ENCODE measurements at regions not wholly inside any gene's neighbourhood (a gene's known extent, or its start where the extent isn't known, plus 50 kb on each side); places are given as distances from the start of the nearest gene placed in this dataset.

GRCh38 chr12:89839444-89839843 lies 130.8 kb upstream of the ATP2B1 start:
- Histone ChIP-seq H3K9ac (ENCODE audit: low read depth, low read length) (no peak overlapping the region), H3K27me3 (ENCODE audit: insufficient read depth, low read length) (no peaks in the 10 kb centered on the region), H3K27ac (ENCODE audit: low read length) (no peak overlapping the region), H3K4me1 (ENCODE audit: insufficient read depth, low read length) (no peaks in the 10 kb centered on the region), H3K36me3 (ENCODE audit: insufficient read depth, low read depth, low read length) (no peaks in the 10 kb centered on the region), H3K9me3 (ENCODE audit: insufficient read depth, low read depth, low read length) (no peaks in the 10 kb centered on the region), H3K4me3 (ENCODE audit: low read length) (no peak overlapping the region)

GRCh38 chr12:89838833-89839232 lies 130.2 kb upstream of the ATP2B1 start:
- Histone ChIP-seq H3K9me3 (ENCODE audit: insufficient read depth, low read depth, low read length) (no peaks in the 10 kb centered on the region), H3K4me1 (ENCODE audit: insufficient read depth, low read length) (no peaks in the 10 kb centered on the region), H3K9ac (ENCODE audit: low read depth, low read length) (no peak overlapping the region), H3K4me3 (ENCODE audit: low read length) (no peak overlapping the region), H3K27me3 (ENCODE audit: insufficient read depth, low read length) (no peaks in the 10 kb centered on the region), H3K36me3 (ENCODE audit: insufficient read depth, low read depth, low read length) (no peaks in the 10 kb centered on the region), H3K27ac (ENCODE audit: low read length) (no peak overlapping the region)

GRCh38 chr12:89836026-89836425 lies 127.4 kb upstream of the ATP2B1 start:
- Histone ChIP-seq H3K4me3 (ENCODE audit: low read length) (no peak overlapping the region), H3K9me3 (ENCODE audit: insufficient read depth, low read depth, low read length) (no peaks in the 10 kb centered on the region), H3K27me3 (ENCODE audit: insufficient read depth, low read length) (no peaks in the 10 kb centered on the region), H3K4me1 (ENCODE audit: insufficient read depth, low read length) (0 out of 2 replicates have a peak, but pooled peaks cover 2% of the 10 kb centered on the region), H3K9ac (ENCODE audit: low read depth, low read length) (no peak overlapping the region), H3K27ac (ENCODE audit: low read length) (no peak overlapping the region), H3K36me3 (ENCODE audit: insufficient read depth, low read depth, low read length) (no peaks in the 10 kb centered on the region)

GRCh38 chr12:89834676-89835075 lies 126.0 kb upstream of the ATP2B1 start:
- Histone ChIP-seq H3K27me3 (ENCODE audit: insufficient read depth, low read length) (no peaks in the 10 kb centered on the region), H3K4me3 (ENCODE audit: low read length) (no peak overlapping the region), H3K36me3 (ENCODE audit: insufficient read depth, low read depth, low read length) (no peaks in the 10 kb centered on the region), H3K4me1 (ENCODE audit: insufficient read depth, low read length) (0 out of 2 replicates have a peak, but pooled peaks cover 2% of the 10 kb centered on the region), H3K27ac (ENCODE audit: low read length) (no peak overlapping the region), H3K9ac (ENCODE audit: low read depth, low read length) (no peak overlapping the region), H3K9me3 (ENCODE audit: insufficient read depth, low read depth, low read length) (no peaks in the 10 kb centered on the region)

- no peak overlapping the region for H3K9ac ChIP-seq (ENCODE audit: low read depth, low read length)
- H3K9me3 ChIP-seq (ENCODE audit: insufficient read depth, low read depth, low read length): no peaks in the 10 kb centered on the region
- H3K4me1 ChIP-seq (ENCODE audit: insufficient read depth, low read length): 0 out of 2 replicates have a peak, but pooled peaks cover 2% of the 10 kb centered on the region
- no peaks in the 10 kb centered on the region for H3K27me3 ChIP-seq (ENCODE audit: insufficient read depth, low read length)
- no peak overlapping the region for H3K27ac ChIP-seq (ENCODE audit: low read length)
- H3K36me3 ChIP-seq (ENCODE audit: insufficient read depth, low read depth, low read length): no peaks in the 10 kb centered on the region
- no peak overlapping the region for H3K4me3 ChIP-seq (ENCODE audit: low read length)
These were observed 125.0 kb upstream of the ATP2B1 start for GRCh38 chr12:89833337-89834252.

- H3K9ac ChIP-seq (ENCODE audit: low read depth, low read length): no peak overlapping the region
- H3K27ac ChIP-seq (ENCODE audit: low read length): no peak overlapping the region
- no peaks in the 10 kb centered on the region for H3K36me3 ChIP-seq (ENCODE audit: insufficient read depth, low read depth, low read length)
- 0 out of 2 replicates have a peak, but pooled peaks cover 2% of the 10 kb centered on the region for H3K4me1 ChIP-seq (ENCODE audit: insufficient read depth, low read length)
- H3K27me3 ChIP-seq (ENCODE audit: insufficient read depth, low read length): no peaks in the 10 kb centered on the region
- no peaks in the 10 kb centered on the region for H3K9me3 ChIP-seq (ENCODE audit: insufficient read depth, low read depth, low read length)
- H3K4me3 ChIP-seq (ENCODE audit: low read length): no peak overlapping the region
These were observed 123.7 kb upstream of the ATP2B1 start for GRCh38 chr12:89832336-89832735.

GRCh38 chr12:89831310-89832095 lies 122.9 kb upstream of the ATP2B1 start:
- H3K4me1 ChIP-seq (ENCODE audit: insufficient read depth, low read length): 0 out of 2 replicates have a peak, but pooled peaks cover 2% of the 10 kb centered on the region
- no peaks in the 10 kb centered on the region for H3K36me3 ChIP-seq (ENCODE audit: insufficient read depth, low read depth, low read length)

GRCh38 chr12:89829434-89829975 lies 120.9 kb upstream of the ATP2B1 start:
- Histone ChIP-seq H3K4me1 (ENCODE audit: insufficient read depth, low read length) (peaks cover 9% of the 10 kb centered on the region; the same call in 1 of the 2 replicates), H3K9ac (ENCODE audit: low read depth, low read length) (no peak overlapping the region), H3K9me3 (ENCODE audit: insufficient read depth, low read depth, low read length) (no peaks in the 10 kb centered on the region), H3K4me3 (ENCODE audit: low read length) (no peak overlapping the region), H3K27ac (ENCODE audit: low read length) (no peak overlapping the region), H3K27me3 (ENCODE audit: insufficient read depth, low read length) (no peaks in the 10 kb centered on the region), H3K36me3 (ENCODE audit: insufficient read depth, low read depth, low read length) (no peaks in the 10 kb centered on the region)

More at GRCh38 chr12:89831310-89832095, 122.9 kb upstream of the ATP2B1 start:
- no peak overlapping the region for H3K9ac ChIP-seq (ENCODE audit: low read depth, low read length)
- H3K9me3 ChIP-seq (ENCODE audit: insufficient read depth, low read depth, low read length): no peaks in the 10 kb centered on the region
- H3K4me3 ChIP-seq (ENCODE audit: low read length): no peak overlapping the region
- H3K27ac ChIP-seq (ENCODE audit: low read length): no peak overlapping the region
- H3K27me3 ChIP-seq (ENCODE audit: insufficient read depth, low read length): no peaks in the 10 kb centered on the region

GRCh38 chr12:89828575-89828974 lies 119.9 kb upstream of the ATP2B1 start:
- no peak overlapping the region for H3K27ac ChIP-seq (ENCODE audit: low read length)
- no peaks in the 10 kb centered on the region for H3K27me3 ChIP-seq (ENCODE audit: insufficient read depth, low read length)
- H3K4me1 ChIP-seq (ENCODE audit: insufficient read depth, low read length): peaks cover 9% of the 10 kb centered on the region; the same call in 1 of the 2 replicates
- no peak overlapping the region for H3K4me3 ChIP-seq (ENCODE audit: low read length)
- H3K9me3 ChIP-seq (ENCODE audit: insufficient read depth, low read depth, low read length): no peaks in the 10 kb centered on the region
- H3K36me3 ChIP-seq (ENCODE audit: insufficient read depth, low read depth, low read length): no peaks in the 10 kb centered on the region
- H3K9ac ChIP-seq (ENCODE audit: low read depth, low read length): no peak overlapping the region

- no peaks in the 10 kb centered on the region for H3K27me3 ChIP-seq (ENCODE audit: insufficient read depth, low read length)
- no peaks in the 10 kb centered on the region for H3K9me3 ChIP-seq (ENCODE audit: insufficient read depth, low read depth, low read length)
- no peak overlapping the region for H3K4me3 ChIP-seq (ENCODE audit: low read length)
- H3K36me3 ChIP-seq (ENCODE audit: insufficient read depth, low read depth, low read length): no peaks in the 10 kb centered on the region
- H3K9ac ChIP-seq (ENCODE audit: low read depth, low read length): no peak overlapping the region
- H3K27ac ChIP-seq (ENCODE audit: low read length): no peak overlapping the region
- H3K4me1 ChIP-seq (ENCODE audit: insufficient read depth, low read length): peaks cover 9% of the 10 kb centered on the region; the same call in 1 of the 2 replicates
These were observed 119.0 kb upstream of the ATP2B1 start for GRCh38 chr12:89827592-89827991.

- Histone ChIP-seq H3K9me3 (ENCODE audit: insufficient read depth, low read depth, low read length) (no peaks in the 10 kb centered on the region), H3K9ac (ENCODE audit: low read depth, low read length) (no peak overlapping the region), H3K36me3 (ENCODE audit: insufficient read depth, low read depth, low read length) (no peaks in the 10 kb centered on the region), H3K4me3 (ENCODE audit: low read length) (no peak overlapping the region), H3K27ac (ENCODE audit: low read length) (no peak overlapping the region), H3K27me3 (ENCODE audit: insufficient read depth, low read length) (no peaks in the 10 kb centered on the region), H3K4me1 (ENCODE audit: insufficient read depth, low read length) (peaks cover 9% of the 10 kb centered on the region)
These were observed 117.8 kb upstream of the ATP2B1 start for GRCh38 chr12:89826468-89826867.
